DND-41 (cell line): ENCODE measurements at regions not wholly inside any gene's neighbourhood (a gene's known extent, or its start where the extent isn't known, plus 50 kb on each side); places are given as distances from the start of the nearest gene placed in this dataset.

Experiments used
- CTCF ChIP-seq: IDR thresholded peaks from 2 replicates; pipeline ENCODE4 v1.5.1; 2012; ENCODE audit warnings: borderline replicate concordance, low read length, moderate library complexity, mild to moderate bottlenecking; ENCODE audit not compliant: poor library complexity, severe bottlenecking; ENCODE audit errors: extremely low read depth
- EZH2 ChIP-seq: IDR thresholded peaks from 3 replicates; pipeline ENCODE4 v1.6.1; 2012; ENCODE audit warnings: borderline replicate concordance, low read depth, mild to moderate bottlenecking, moderate library complexity, low read length, inconsistent platforms; ENCODE audit not compliant: severe bottlenecking

GRCh38 chr15:38086611-38087010, 152.2 kb downstream of the TMCO5A start:
- no peak for TF ChIP-seq CTCF
- TF ChIP-seq EZH2: no peak
